ENCODE measurements at regions not wholly inside any gene's neighbourhood (a gene's known extent, or its start where the extent isn't known, plus 50 kb on each side); places are given as distances from the start of the nearest gene placed in this dataset.
"Not testable (repeated sequence)": the region's sequence is repeated elsewhere in the genome, so short reads cannot be mapped to it uniquely, and the experiment has no call there.

GRCh38 chrY:7515812-7516211 lies 604.3 kb upstream of the AMELY start:
- no peak overlapping the region for H3K4me3 ChIP-seq (ENCODE audit: low read depth, low read length)
- POLR2A ChIA-PET: no interaction called here
- CTCF ChIA-PET: no interaction called here
- DNase-seq (ENCODE audit: low read depth, low spot score): no peak
- no peaks in the 10 kb centered on the region for H3K27me3 ChIP-seq (ENCODE audit: control insufficient read depth, insufficient read depth, low read length)
- no peak overlapping the region for H3K27ac ChIP-seq (ENCODE audit: low read depth, low read length)
- no peak for TF ChIP-seq CTCF (IDR thresholded peaks at IDR 0.05; ENCODE audit: low read depth, low read length)
- H3K9me3 ChIP-seq (ENCODE audit: control insufficient read depth, insufficient read depth, low read length): peaks cover 3% of the 10 kb centered on the region; the same call in 1 of the 2 replicates

GRCh38 chrY:7502896-7503295 lies 591.3 kb upstream of the AMELY start:
- no peak for TF ChIP-seq CTCF (IDR thresholded peaks at IDR 0.05; ENCODE audit: low read depth, low read length)
- ChIA-PET POLR2A (no interaction called here), CTCF (no interaction called here)
- H3K27ac ChIP-seq (ENCODE audit: low read depth, low read length): no peak overlapping the region
- DNase-seq (ENCODE audit: low read depth, low spot score): no peak
- H3K9me3 ChIP-seq (ENCODE audit: control insufficient read depth, insufficient read depth, low read length): no peaks in the 10 kb centered on the region
- H3K27me3 ChIP-seq (ENCODE audit: control insufficient read depth, insufficient read depth, low read length): no peaks in the 10 kb centered on the region
- no peak overlapping the region for H3K4me3 ChIP-seq (ENCODE audit: low read depth, low read length)

- POLR2A ChIA-PET: no interaction called here
- Histone ChIP-seq H3K27me3 (ENCODE audit: control insufficient read depth, insufficient read depth, low read length) (no peaks in the 10 kb centered on the region), H3K27ac (ENCODE audit: low read depth, low read length) (no peak overlapping the region)
These were observed 589.7 kb upstream of the AMELY start for GRCh38 chrY:7501236-7501635.

GRCh38 chrY:7496001-7496400 lies 584.4 kb upstream of the AMELY start:
- no peak for TF ChIP-seq CTCF (IDR thresholded peaks at IDR 0.05; ENCODE audit: low read depth, low read length)
- no peaks in the 10 kb centered on the region for H3K27me3 ChIP-seq (ENCODE audit: control insufficient read depth, insufficient read depth, low read length)
- ChIA-PET POLR2A (no interaction called here), CTCF (no interaction called here)
- H3K27ac ChIP-seq (ENCODE audit: low read depth, low read length): no peak overlapping the region
- no peak overlapping the region for H3K4me3 ChIP-seq (ENCODE audit: low read depth, low read length)
- H3K9me3 ChIP-seq (ENCODE audit: control insufficient read depth, insufficient read depth, low read length): no peaks in the 10 kb centered on the region
- no peak for DNase-seq (ENCODE audit: low read depth, low spot score)

More at GRCh38 chrY:7501236-7501635, 589.7 kb upstream of the AMELY start:
- CTCF ChIA-PET: no interaction called here
- Histone ChIP-seq H3K4me3 (ENCODE audit: low read depth, low read length) (no peak overlapping the region), H3K9me3 (ENCODE audit: control insufficient read depth, insufficient read depth, low read length) (no peaks in the 10 kb centered on the region)
- DNase-seq (ENCODE audit: low read depth, low spot score): no peak
- TF ChIP-seq CTCF (IDR thresholded peaks at IDR 0.05; ENCODE audit: low read depth, low read length): no peak

GRCh38 chrY:7484455-7485285 lies 573.1 kb upstream of the AMELY start:
- CTCF ChIA-PET; DNase-seq (ENCODE audit: low read depth, low spot score): not testable (repeated sequence)

More at GRCh38 chrY:7484455-7485285, 573.1 kb upstream of the AMELY start:
- H3K27me3 ChIP-seq (ENCODE audit: control insufficient read depth, insufficient read depth, low read length); H3K4me3 ChIP-seq (ENCODE audit: low read depth, low read length); H3K9me3 ChIP-seq (ENCODE audit: control insufficient read depth, insufficient read depth, low read length); H3K27ac ChIP-seq (ENCODE audit: low read depth, low read length); POLR2A ChIA-PET: not testable (repeated sequence)
